ENCODE measurements at regions not wholly inside any gene's neighbourhood (a gene's known extent, or its start where the extent isn't known, plus 50 kb on each side); places are given as distances from the start of the nearest gene placed in this dataset.

DNA sequence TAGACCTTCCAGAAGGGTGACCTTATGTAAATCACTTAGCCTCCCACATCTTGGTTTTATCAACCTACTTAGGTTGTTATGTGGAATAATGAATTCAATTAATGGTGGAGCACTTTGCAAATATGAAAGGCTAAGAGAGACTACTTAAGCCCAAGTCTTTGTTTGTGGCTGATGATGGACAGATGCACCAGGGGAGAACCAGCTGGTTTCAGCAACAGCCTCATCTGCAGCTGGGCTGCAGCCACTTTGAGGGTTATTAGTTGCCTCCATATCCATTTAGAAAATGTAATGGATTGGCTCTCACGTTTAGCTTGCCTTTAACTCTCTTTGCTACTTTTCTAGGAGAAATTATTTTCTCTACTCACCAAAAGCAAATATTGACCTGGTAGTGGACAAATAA lies 146.6 kb downstream of the ESM1 start:
- Mint-ChIP-seq H3K36me3 (peaks cover 2 to 5% of the 10 kb centered on the region in 2 donors), H3K27ac (no peak overlapping the region), H3K4me3 (no peak overlapping the region), H3K4me1 (peaks cover 39% of the 10 kb centered on the region), H3K9me3 (peaks cover 0 to 8% (median 0%) of the 10 kb centered on the region in 7 donors), H3K27me3 (ENCODE audit: low read depth in 3 of 3) (peaks cover 0 to 2% (median 2%) of the 10 kb centered on the region in 3 donors)
- Histone ChIP-seq H3K4me3 (replicated peaks in 1 of 3; ENCODE audit: low read depth in 2 of 3, low read length in 3 of 3) (no peak overlapping the region), H3K79me2 (ENCODE audit: insufficient read depth, low read length) (no peaks in the 10 kb centered on the region), H3K36me3 (replicated peaks in 1 of 2; ENCODE audit: control insufficient read depth in 1 of 2, insufficient read depth in 2 of 2, low read length in 2 of 2) (no peaks in the 10 kb centered on the region), H3K4me2 (replicated peaks; ENCODE audit: extremely low read depth, low read length, poor library complexity, severe bottlenecking) (no peak overlapping the region), H3K9ac (ENCODE audit: insufficient read depth, low read length, poor library complexity, severe bottlenecking) (no peak overlapping the region), H3K4me1 (ENCODE audit: control insufficient read depth in 1 of 2, insufficient read depth in 2 of 2, low read length in 2 of 2) (peaks cover 18 to 26% of the 10 kb centered on the region in 2 donors), H3K27ac (ENCODE audit: low read depth in 1 of 2, low read length in 2 of 2) (no peak overlapping the region), H2AFZ (ENCODE audit: insufficient read depth, low read depth, low read length, poor library complexity, severe bottlenecking) (no peak overlapping the region), H3K27me3 (ENCODE audit: control insufficient read depth in 2 of 2, insufficient read depth in 2 of 2, low read length in 2 of 2) (no peaks in the 10 kb centered on the region), H4K20me1 (ENCODE audit: insufficient read depth, low read length) (no peaks in the 10 kb centered on the region), H3K9me3 (replicated peaks in 1 of 2; ENCODE audit: control insufficient read depth in 1 of 2, insufficient read depth in 1 of 2, low read length in 2 of 2) (no peaks in the 10 kb centered on the region)
- intact Hi-C loops (cut with micrococcal nuclease), result loop anchor here in 1 of 2 donors (10.0 kb wide), 1 partner anchor 164 kb away; no protein-coding TSS in a partner anchor
- TF ChIP-seq, protein P1, sequence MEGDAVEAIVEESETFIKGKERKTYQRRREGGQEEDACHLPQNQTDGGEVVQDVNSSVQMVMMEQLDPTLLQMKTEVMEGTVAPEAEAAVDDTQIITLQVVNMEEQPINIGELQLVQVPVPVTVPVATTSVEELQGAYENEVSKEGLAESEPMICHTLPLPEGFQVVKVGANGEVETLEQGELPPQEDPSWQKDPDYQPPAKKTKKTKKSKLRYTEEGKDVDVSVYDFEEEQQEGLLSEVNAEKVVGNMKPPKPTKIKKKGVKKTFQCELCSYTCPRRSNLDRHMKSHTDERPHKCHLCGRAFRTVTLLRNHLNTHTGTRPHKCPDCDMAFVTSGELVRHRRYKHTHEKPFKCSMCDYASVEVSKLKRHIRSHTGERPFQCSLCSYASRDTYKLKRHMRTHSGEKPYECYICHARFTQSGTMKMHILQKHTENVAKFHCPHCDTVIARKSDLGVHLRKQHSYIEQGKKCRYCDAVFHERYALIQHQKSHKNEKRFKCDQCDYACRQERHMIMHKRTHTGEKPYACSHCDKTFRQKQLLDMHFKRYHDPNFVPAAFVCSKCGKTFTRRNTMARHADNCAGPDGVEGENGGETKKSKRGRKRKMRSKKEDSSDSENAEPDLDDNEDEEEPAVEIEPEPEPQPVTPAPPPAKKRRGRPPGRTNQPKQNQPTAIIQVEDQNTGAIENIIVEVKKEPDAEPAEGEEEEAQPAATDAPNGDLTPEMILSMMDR (IDR thresholded peaks at IDR 0.05), result no peak
- DNase-seq, result no peak
- WGBS (ENCODE audit: insufficient coverage), result no CpG with 5 or more reads among the region's 1 CpG

DNA sequence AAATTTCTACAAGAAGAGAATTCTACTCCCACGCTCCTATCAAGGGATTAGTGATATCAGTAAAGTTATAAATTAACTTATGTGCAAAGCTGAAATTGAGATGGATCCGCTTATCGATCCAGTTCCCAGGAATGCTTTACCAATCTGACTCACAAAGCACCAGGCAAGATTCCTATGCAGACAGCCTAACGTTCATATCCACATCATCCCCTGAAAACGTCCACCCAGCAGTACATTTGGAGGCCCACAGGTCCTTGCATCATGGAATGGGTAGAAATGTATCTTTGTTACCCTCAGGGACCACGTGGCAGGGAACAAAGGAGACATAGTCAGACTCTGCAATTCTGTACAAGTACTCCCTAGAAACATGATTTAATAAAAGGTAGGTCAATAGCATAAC lies 147.4 kb downstream of the ESM1 start:
- intact Hi-C loops (cut with micrococcal nuclease), result loop anchor here in 1 of 2 donors (10.0 kb wide), 1 partner anchor 163 kb away; no protein-coding TSS in a partner anchor
- 88% methylated on average over 3 of the region's 6 CpGs for WGBS (ENCODE audit: insufficient coverage)
- H3K4me1 Mint-ChIP-seq, result peaks cover 46% of the 10 kb centered on the region

More for the DNA sequence above, 147.4 kb downstream of the ESM1 start:
- Histone ChIP-seq H2AFZ (ENCODE audit: insufficient read depth, low read depth, low read length, poor library complexity, severe bottlenecking) (no peak overlapping the region), H4K20me1 (ENCODE audit: insufficient read depth, low read length) (no peaks in the 10 kb centered on the region), H3K4me2 (replicated peaks; ENCODE audit: extremely low read depth, low read length, poor library complexity, severe bottlenecking) (no peak overlapping the region), H3K27me3 (ENCODE audit: control insufficient read depth in 2 of 2, insufficient read depth in 2 of 2, low read length in 2 of 2) (no peaks in the 10 kb centered on the region), H3K4me1 (ENCODE audit: control insufficient read depth in 1 of 2, insufficient read depth in 2 of 2, low read length in 2 of 2) (peaks cover 26 to 34% of the 10 kb centered on the region in 2 donors), H3K9ac (ENCODE audit: insufficient read depth, low read length, poor library complexity, severe bottlenecking) (no peak overlapping the region), H3K4me3 (replicated peaks in 1 of 3; ENCODE audit: low read depth in 2 of 3, low read length in 3 of 3) (no peak overlapping the region), H3K27ac (ENCODE audit: low read depth in 1 of 2, low read length in 2 of 2) (no peak overlapping the region), H3K9me3 (replicated peaks in 1 of 2; ENCODE audit: control insufficient read depth in 1 of 2, insufficient read depth in 1 of 2, low read length in 2 of 2) (no peaks in the 10 kb centered on the region), H3K36me3 (replicated peaks in 1 of 2; ENCODE audit: control insufficient read depth in 1 of 2, insufficient read depth in 2 of 2, low read length in 2 of 2) (no peaks in the 10 kb centered on the region), H3K79me2 (ENCODE audit: insufficient read depth, low read length) (no peaks in the 10 kb centered on the region)
- Mint-ChIP-seq H3K36me3 (peaks cover 5% of the 10 kb centered on the region in 2 donors), H3K27me3 (ENCODE audit: low read depth in 3 of 3) (peaks cover 0 to 2% (median 2%) of the 10 kb centered on the region in 3 donors), H3K9me3 (peaks cover 0 to 8% (median 0%) of the 10 kb centered on the region in 7 donors), H3K27ac (peak overlapping the region in 4 of 7 donors; percentile 27 to 82 (median 62)), H3K4me3 (no peak overlapping the region)
- TF ChIP-seq, protein P1 (IDR thresholded peaks at IDR 0.05), result no peak
- no peak for DNase-seq
